ENCODE measurements at regions not wholly inside any gene's neighbourhood (a gene's known extent, or its start where the extent isn't known, plus 50 kb on each side); places are given as distances from the start of the nearest gene placed in this dataset.

GRCh38 chr7:95687759-95688343 lies 84.5 kb upstream of the DYNC1I1 start:
- TF ChIP-seq FOS (IDR thresholded peaks at IDR 0.05; ENCODE audit: low read depth, low read length), result no peak
- TF ChIP-seq CTCF (conservative IDR thresholded peaks at IDR 0.05; ENCODE audit: low read depth, low read length), result peak; percentile 39; the same call in 1 of the 2 replicates
- TF ChIP-seq BHLHE40 (IDR thresholded peaks at IDR 0.05; ENCODE audit: low read depth, low read length), result no peak
- TF ChIP-seq POLR2A (IDR thresholded peaks at IDR 0.05; ENCODE audit: low read depth, low read length), result no peak
- TF ChIP-seq ELK1 (IDR thresholded peaks at IDR 0.05; ENCODE audit: borderline replicate concordance, low read depth, low read length), result no peak
- TF ChIP-seq RCOR1 (IDR thresholded peaks at IDR 0.05; ENCODE audit: insufficient replicate concordance, low read length), result no peak
- no peak for TF ChIP-seq CEBPB (IDR thresholded peaks at IDR 0.05; ENCODE audit: low read depth, low read length)
